ENCODE measurements at regions not wholly inside any gene's neighbourhood (a gene's known extent, or its start where the extent isn't known, plus 50 kb on each side); places are given as distances from the start of the nearest gene placed in this dataset.

DNA sequence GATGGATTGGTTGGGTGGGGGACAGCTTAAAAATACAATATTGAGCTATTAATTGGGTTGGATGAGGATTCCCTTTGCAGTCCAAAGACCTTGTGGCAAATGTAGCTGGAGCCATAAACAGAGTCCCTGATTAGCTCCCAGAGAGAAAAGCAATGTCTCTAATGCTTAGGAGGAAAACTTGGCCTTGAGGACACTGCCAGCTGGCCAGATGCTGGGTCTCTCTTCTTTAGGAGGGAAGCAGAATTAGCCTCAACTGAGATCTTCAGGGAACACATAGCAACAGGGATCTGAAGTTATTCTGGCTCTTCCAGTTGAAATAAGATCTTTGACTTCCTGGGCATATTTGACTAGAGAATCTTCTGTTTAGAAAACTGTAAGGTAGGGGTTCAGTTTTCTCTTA, 121.7 kb upstream of the WWC1 start:
- FAIRE-seq, result no peak
- DNase-seq (ENCODE audit: low spot score in 2 of 2), result no peak

GRCh38 chr5:168171901-168172759, 119.3 kb upstream of the WWC1 start:
- DNase-seq (ENCODE audit: low spot score in 2 of 2) (no peak), FAIRE-seq (no peak)

DNA sequence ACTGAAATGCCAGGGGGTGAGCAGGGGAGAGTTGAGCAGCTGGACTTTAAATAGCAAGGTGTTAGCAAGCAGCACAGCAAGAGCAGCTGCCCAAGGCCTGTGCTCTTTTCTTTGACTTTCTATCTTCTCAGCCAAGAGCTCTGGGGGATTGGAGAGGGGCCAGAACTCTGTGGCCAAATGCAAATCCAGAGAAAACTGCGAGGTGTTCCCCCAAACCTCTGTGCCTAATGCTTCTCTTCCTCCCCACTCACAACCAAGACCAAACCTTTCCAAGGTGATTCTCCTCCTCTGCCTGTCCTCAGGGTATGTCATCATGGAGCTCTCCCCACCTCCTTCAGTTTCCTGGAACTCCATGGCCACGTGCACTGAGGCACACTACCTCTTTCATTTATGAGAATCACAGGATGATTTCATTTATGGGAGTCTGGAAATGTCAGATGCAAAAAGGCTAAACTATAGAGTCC, 118.7 kb upstream of the WWC1 start:
- no peak for DNase-seq (ENCODE audit: low spot score in 2 of 2)
- no peak for FAIRE-seq

DNA sequence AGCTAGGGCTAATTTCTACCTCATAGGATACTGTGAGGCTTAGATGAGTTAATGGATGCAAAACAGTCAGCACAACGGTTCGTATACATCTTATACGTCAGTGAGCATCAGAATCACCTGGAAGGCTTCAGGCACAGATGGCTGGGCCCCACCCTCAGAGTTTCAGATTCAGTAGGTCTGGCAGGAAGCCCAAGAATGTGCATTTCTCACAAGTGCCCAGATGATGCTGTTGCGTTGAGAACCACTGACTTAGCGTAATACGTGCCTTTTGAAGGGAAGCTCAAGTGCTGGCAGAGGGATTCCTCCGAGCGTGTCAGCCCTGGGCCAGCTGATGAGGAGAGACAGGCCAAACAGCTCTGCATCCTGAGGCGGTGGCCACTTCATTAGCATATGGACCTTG, 117.1 kb upstream of the WWC1 start:
- no peak for DNase-seq (ENCODE audit: low spot score in 2 of 2)
- no peak for FAIRE-seq

- DNase-seq (ENCODE audit: low spot score in 2 of 2) (no peak), FAIRE-seq (no peak)
Measured at GRCh38 chr5:168176251-168176650, 115.2 kb upstream of the WWC1 start.

- DNase-seq (ENCODE audit: low spot score in 2 of 2) (no peak), FAIRE-seq (no peak)
Measured at GRCh38 chr5:168176941-168177340, 114.5 kb upstream of the WWC1 start.

- DNase-seq (ENCODE audit: low spot score in 2 of 2) (no peak), FAIRE-seq (no peak)
Measured at GRCh38 chr5:168177831-168178450, 113.5 kb upstream of the WWC1 start.

DNA sequence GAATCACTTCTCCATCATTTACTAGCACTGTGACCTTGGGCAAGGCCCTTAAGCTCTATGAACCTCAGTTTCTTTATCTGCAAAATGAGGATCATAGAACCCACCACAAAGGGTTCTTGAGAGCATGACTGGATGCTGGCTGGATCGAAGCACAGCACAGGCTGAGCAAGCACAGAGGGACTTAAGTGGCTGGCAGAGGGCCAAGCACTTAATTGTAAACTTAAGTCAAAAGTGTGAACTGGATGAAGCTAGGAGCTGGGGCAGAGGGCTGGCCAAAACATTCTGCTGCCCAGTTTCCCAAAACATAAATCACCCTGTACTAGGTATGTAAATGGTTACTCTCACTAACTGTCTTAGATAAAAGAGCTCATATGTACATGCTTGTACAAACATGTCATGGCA, 112.3 kb upstream of the WWC1 start:
- no peak for DNase-seq (ENCODE audit: low spot score in 2 of 2)
- FAIRE-seq, result no peak

- no peak for DNase-seq (ENCODE audit: low spot score in 2 of 2)
- no peak for FAIRE-seq
Measured at GRCh38 chr5:168182269-168182668, 109.2 kb upstream of the WWC1 start.

GRCh38 chr5:168184103-168184502, 107.3 kb upstream of the WWC1 start:
- DNase-seq (ENCODE audit: low spot score in 2 of 2) (no peak), FAIRE-seq (no peak)

DNA sequence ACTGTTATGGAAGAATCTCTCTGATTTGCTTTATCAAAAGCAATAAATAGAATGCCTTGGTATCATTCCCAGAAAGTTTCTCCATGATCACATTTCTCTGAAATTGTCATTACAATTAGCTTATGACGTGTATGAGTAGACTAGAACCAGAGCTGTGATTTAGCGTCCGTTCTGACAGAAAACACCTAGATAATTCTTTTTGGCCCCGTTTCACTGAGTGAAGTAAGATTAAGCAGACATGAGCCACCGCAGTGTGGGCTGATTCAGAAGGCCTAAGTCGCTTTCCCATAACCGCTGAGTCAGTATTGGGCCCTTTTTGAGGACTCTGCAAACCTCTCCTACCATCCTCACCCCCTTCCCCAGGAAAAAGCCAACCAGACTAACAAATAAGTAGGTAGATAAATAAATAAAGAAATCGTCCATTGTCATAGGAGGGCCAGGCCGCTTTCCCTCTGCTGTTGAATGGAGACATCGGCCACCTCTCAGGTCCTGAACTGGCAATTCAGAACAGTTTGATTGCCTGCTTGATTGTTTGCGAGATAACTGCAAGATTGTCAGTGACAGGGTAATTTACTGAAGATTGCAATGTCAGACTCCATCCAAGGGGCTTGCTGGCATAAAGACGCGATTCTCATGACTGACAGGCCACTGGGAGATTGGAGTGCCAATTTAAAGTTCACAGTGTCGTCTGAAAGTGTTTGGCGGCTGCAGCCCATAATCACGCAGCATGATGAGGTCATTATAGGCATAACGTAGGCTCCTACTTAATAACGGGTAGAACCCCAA, 105.0 kb upstream of the WWC1 start:
- FAIRE-seq, result no peak
- no peak for DNase-seq (ENCODE audit: low spot score in 2 of 2)

- no peak for FAIRE-seq
- no peak for DNase-seq (ENCODE audit: low spot score in 2 of 2)
Measured at GRCh38 chr5:168187614-168188013, 103.8 kb upstream of the WWC1 start.

DNA sequence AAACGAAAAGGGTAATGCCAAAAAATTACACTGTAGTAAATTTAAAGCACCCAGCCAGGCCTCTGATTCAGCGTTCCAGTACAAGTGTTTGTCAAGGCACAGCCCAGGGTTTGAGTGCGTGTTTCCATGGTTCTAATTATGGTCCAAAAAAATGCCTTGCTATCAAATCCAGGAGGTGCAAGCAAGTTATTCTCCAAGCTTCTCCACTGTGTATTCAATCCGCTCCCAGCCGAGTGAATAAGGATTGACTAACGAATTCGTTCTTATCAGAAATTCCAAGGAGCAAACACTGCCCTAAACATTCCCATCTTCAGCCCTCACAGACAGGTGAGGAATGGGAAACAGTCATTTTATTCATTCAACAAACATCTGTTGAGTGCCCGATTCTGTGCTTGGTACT, 103.3 kb upstream of the WWC1 start:
- DNase-seq (ENCODE audit: low spot score in 2 of 2), result no peak
- FAIRE-seq, result no peak

GRCh38 chr5:168192120-168192519, 99.3 kb upstream of the WWC1 start:
- DNase-seq (ENCODE audit: low spot score in 2 of 2) (no peak), FAIRE-seq (no peak)

DNA sequence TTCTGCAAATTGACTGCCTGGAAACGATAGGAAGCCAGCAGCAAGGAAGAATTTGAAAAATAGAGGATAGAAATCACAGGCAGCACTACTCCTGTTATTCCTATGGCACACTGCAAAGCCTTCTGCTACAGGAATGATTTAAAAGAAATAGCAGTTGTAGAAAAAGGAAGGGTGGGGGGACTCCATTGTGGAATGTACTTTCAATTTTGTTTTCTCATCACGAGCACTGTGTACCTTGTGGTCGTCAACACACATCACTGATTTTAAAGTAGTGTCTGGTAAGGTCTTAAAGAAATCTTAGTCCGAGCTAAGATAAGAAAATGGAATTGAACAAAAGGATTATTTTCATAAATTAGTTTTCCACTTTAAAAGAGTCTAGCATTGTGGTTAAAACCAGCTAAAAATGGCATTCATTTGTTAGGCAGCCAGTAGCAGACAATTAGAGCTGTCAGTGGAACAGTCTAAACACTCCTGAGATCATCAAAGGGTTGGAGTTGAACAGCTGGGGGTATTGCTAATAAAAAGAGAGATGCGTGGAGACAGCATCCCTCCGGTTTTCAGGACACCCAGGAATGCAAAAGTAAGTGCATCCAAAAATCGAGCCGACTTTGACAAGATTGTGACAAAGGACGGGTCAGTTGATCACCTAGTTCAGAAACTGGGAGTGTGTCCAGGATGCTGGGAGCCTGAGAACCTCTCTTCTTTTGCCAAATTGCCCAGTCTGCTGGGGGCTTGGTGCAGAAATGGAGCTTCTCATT, 97.8 kb upstream of the WWC1 start:
- DNase-seq (ENCODE audit: low spot score in 2 of 2), result no peak
- no peak for FAIRE-seq

DNA sequence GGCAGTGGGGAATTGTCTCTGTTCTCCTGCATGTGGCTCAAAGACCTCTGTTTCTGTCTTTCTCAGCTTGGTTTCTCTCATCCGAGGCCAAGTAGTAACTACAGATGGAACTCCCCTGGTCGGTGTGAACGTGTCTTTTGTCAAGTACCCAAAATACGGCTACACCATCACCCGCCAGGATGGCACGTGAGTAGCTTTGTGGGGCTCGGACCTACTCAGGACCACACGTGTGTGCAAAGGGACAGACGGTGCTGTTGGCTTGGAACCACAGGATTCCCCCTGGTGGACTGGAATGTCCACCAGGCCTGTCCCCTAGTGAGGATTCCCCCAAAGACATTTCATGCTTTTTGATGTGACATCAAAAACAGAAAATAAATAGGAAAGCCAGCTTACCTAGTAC, 96.3 kb upstream of the WWC1 start:
- FAIRE-seq (no peak), DNase-seq (ENCODE audit: low spot score in 2 of 2) (no peak)

GRCh38 chr5:168198359-168198758, 93.1 kb upstream of the WWC1 start:
- DNase-seq (ENCODE audit: low spot score in 2 of 2) (no peak), FAIRE-seq (no peak)

- no peak for DNase-seq (ENCODE audit: low spot score in 2 of 2)
- no peak for FAIRE-seq
Measured at GRCh38 chr5:168202996-168203395, 88.4 kb upstream of the WWC1 start.

GRCh38 chr5:168204165-168204564, 87.3 kb upstream of the WWC1 start:
- no peak for FAIRE-seq

GRCh38 chr5:168207450-168208029, 83.9 kb upstream of the WWC1 start:
- no peak for FAIRE-seq
- DNase-seq (ENCODE audit: low spot score in 2 of 2), result no peak

More at GRCh38 chr5:168204165-168204564, 87.3 kb upstream of the WWC1 start:
- DNase-seq (ENCODE audit: low spot score in 2 of 2), result no peak

Measured in frontal cortex (tissue), 3 donors.